GM12864 (cell line): ENCODE measurements at regions not wholly inside any gene's neighbourhood (a gene's known extent, or its start where the extent isn't known, plus 50 kb on each side); places are given as distances from the start of the nearest gene placed in this dataset.

ENCODE experiments used
- DNase-seq: peaks from one replicate; pipeline ENCODE4 v3.0.0-alpha.2; 2011; ENCODE audit warnings: low read depth
- H3K4me3 ChIP-seq: 2 replicates; pipeline ENCODE4 v1.5.1; 2011; ENCODE audit warnings: mild to moderate bottlenecking, low read depth, low read length, control low read depth
- TF ChIP-seq, protein P1 (sequence below): IDR thresholded peaks from 2 replicates; pipeline ENCODE4 v1.5.1; 2011; ENCODE audit warnings: low read depth, mild to moderate bottlenecking, moderate library complexity, low read length, control low read depth, inconsistent platforms; ENCODE audit errors: missing control alignments

DNA sequence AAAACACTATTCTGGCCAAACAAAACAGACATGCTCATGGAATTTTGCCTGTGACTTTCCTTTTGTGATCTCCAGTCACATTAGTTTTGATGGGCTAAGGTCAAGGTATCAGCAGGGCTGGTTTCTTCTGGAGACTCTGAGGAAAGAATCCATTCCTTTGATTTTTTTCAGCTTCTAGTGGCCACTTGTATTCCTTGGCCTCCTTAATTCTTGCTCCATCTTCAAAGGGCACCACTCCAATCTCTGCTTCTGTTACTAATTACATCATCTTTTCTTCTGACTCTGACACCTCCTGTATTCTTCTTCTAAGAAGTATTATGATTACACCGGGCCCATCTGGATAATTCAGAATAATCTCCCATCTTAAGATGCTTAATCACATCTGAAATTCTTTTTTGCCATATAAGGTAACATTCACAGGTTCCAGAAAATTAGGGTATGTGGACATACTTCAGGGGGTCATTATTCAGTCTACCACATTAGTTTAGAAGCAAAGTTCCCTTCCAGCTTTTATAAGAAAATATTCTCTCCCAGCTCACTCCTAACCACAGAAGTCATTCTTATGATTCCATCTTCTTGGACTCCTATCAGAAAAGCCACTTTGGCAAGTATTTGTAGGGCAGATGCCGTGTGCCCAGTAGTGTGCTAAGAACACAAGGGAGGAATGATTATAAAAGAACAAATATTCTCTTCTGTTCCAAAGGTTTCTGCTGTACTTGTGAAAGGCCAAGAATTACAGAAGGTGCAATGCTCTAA is 56.4 kb upstream of the FSHB start:
- no peak for DNase-seq
- TF ChIP-seq, protein P1, sequence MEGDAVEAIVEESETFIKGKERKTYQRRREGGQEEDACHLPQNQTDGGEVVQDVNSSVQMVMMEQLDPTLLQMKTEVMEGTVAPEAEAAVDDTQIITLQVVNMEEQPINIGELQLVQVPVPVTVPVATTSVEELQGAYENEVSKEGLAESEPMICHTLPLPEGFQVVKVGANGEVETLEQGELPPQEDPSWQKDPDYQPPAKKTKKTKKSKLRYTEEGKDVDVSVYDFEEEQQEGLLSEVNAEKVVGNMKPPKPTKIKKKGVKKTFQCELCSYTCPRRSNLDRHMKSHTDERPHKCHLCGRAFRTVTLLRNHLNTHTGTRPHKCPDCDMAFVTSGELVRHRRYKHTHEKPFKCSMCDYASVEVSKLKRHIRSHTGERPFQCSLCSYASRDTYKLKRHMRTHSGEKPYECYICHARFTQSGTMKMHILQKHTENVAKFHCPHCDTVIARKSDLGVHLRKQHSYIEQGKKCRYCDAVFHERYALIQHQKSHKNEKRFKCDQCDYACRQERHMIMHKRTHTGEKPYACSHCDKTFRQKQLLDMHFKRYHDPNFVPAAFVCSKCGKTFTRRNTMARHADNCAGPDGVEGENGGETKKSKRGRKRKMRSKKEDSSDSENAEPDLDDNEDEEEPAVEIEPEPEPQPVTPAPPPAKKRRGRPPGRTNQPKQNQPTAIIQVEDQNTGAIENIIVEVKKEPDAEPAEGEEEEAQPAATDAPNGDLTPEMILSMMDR, result no peak
- no peak overlapping the region for H3K4me3 ChIP-seq
